ENCODE measurements at regions not wholly inside any gene's neighbourhood (a gene's known extent, or its start where the extent isn't known, plus 50 kb on each side); places are given as distances from the start of the nearest gene placed in this dataset.

- in situ Hi-C loops (cut with HindIII; ENCODE audit: low sequenced_read_pairs), result no loop called here
- DNase-seq (ENCODE audit: low spot score), result no peak
Observed at GRCh38 chr5:124279146-124279876, 467.1 kb downstream of the ZNF608 start.

DNA sequence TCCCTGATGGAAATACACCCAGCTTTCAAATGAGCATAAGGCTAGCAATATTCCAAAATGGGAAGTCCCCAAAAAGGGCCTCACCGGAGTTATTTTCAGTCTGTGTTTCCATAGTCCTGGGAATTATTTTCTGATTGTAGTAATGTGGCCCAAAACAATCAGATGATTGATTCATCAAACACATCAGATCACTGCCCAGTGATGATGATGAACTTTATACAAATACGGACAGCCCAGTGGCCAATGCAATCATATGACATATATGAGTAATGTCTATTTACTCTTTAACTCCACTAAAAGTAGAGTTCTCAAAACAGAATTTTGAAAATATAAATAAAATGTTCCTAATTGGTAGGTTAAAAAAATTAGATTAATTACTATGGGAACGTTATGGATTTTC is 467.8 kb downstream of the ZNF608 start:
- no peak for DNase-seq (ENCODE audit: low spot score)
- in situ Hi-C loops (cut with HindIII; ENCODE audit: low sequenced_read_pairs), result no loop called here

GRCh38 chr5:124277767-124278545 is 468.5 kb downstream of the ZNF608 start:
- no peak for DNase-seq (ENCODE audit: low spot score)
- in situ Hi-C loops (cut with HindIII; ENCODE audit: low sequenced_read_pairs), result no loop called here

- in situ Hi-C loops (cut with HindIII; ENCODE audit: low sequenced_read_pairs), result no loop called here
- no peak for DNase-seq (ENCODE audit: low spot score)
Observed at GRCh38 chr5:124276166-124276565, 470.3 kb downstream of the ZNF608 start.

DNA sequence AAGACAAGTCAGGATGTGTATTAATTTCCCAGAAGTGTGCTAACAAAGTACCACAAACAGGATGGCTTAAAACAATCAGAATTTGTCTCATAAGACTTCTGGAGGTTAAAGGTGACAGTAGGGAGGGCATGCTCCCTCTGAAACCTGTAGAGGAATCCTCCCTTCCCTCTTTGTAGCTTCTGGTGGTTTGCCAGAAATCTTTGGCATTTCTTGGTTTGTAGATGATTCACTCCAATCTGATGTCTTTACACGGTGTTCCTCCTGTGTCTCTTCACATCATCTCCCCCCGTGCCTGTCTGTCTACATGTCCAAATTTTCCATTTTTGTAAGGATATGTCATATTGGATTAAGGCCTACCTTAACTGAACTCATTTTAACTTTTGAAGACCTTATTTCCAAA is 471.5 kb downstream of the ZNF608 start:
- DNase-seq (ENCODE audit: low spot score), result no peak
- in situ Hi-C loops (cut with HindIII; ENCODE audit: low sequenced_read_pairs), result no loop called here

DNA sequence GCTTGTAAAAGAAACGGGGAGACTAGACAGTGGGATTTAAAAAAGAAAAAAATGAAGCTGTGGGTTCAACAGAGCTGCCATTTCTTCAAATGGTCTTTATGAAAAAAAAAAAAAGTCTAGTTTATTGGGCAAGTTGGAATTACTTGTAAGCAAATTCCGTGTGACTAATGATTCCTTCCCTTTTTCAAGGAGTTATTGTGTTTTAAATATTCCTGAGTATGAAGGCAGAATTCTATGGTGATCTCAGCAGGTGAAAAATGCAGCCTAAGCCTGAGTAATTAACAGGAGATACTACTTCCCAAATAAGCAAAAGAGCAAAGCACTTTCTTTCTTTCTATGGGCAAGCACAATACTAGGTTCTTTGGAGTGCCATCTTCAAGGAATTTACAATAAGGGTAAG is 481.9 kb downstream of the ZNF608 start:
- no peak for DNase-seq (ENCODE audit: low spot score)
- in situ Hi-C loops (cut with HindIII; ENCODE audit: low sequenced_read_pairs), result no loop called here

- no peak for DNase-seq (ENCODE audit: low spot score)
Observed at GRCh38 chr5:124263680-124264491, 482.6 kb downstream of the ZNF608 start.

GRCh38 chr5:124262991-124263571 is 483.4 kb downstream of the ZNF608 start:
- no peak for DNase-seq (ENCODE audit: low spot score)
- in situ Hi-C loops (cut with HindIII; ENCODE audit: low sequenced_read_pairs), result no loop called here

More at GRCh38 chr5:124263680-124264491, 482.6 kb downstream of the ZNF608 start:
- in situ Hi-C loops (cut with HindIII; ENCODE audit: low sequenced_read_pairs), result no loop called here

DNA sequence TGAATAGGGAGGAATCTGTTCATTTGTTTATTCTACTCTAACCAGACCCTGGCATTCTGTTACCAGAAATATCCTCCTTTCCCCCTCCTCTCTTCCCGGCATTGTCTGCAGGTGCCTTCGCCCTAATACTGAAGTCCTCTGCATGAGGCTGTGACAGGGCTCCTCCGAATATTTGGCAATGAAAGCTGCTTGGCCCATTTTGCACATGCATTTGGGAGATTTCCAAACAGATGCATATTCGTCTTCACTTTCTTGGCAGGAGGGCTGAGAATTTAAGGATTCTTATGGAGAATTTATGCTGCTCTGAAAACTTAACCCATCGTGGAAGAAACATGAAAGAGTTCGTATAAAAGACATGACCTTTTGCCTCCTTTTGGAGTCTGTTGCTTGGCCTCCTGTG is 484.0 kb downstream of the ZNF608 start:
- peak; percentile 3 for DNase-seq (ENCODE audit: low spot score)
- in situ Hi-C loops (cut with HindIII; ENCODE audit: low sequenced_read_pairs), result no loop called here

DNA sequence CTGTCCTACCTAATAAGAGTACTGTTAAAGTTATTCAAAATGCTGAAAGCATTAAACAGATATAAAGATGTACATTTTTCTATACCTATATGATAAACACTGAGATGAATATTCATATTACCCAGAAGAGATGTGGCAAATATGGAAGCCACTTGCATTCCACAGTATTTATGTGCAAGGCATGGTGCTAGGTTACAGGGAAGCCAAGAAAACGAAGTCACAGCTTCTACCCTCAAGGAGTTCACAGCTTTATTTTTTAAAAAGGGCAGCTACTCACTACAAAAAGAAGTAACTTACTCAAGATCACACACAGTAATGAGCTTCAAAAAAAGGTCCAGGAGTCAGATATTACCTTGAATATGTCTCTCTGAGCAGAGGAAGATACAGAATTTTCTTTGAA is 484.6 kb downstream of the ZNF608 start:
- in situ Hi-C loops (cut with HindIII; ENCODE audit: low sequenced_read_pairs), result no loop called here
- DNase-seq (ENCODE audit: low spot score), result no peak

DNA sequence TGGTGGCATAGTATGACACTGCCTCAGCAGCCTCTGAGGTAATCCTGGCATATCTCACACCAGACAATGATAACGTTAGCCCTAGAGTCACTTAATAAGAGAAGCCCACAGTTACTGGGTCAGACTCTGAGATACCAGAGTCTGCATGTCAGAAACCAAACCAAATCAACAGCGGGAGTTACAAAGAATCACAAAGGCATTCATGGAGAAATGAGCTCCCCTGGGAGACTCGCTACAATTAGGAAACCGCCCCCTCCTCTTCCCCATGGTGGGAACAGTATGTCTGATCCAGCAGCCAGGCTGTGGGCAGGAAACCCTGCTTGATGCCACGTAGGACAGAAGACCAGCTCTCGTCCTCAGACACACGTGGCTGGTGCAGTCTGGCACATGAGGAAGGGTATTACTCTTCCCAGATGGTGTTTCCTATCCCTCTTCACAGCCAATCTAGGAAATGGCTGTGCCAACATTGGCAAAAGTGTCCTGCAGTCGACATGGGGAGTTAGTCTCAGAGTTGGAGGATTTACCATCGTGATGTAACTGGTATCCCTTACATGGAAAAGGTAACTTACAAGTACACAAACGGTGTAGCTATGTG is 485.4 kb downstream of the ZNF608 start:
- in situ Hi-C loops (cut with HindIII; ENCODE audit: low sequenced_read_pairs), result no loop called here
- DNase-seq (ENCODE audit: low spot score), result peak; percentile 68

DNA sequence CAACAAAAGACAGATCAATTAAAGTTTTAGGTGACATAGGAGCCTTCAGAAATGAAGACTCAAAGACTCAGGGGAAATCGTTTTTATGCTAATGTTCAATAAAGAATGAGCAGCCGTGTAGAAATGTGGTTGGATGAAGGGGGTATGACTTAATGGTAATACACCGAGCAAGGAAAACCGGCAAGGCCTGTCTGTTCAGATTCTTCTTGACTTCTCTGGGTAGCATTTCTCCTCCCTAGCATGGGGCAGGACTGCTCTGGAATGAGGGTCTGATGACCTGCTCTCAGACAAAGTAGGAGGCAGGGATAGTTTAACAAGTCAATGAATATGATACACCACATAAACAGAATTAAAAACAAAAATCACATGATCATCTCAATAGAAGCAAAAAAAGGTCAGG is 487.4 kb downstream of the ZNF608 start:
- no peak for DNase-seq (ENCODE audit: low spot score)
- in situ Hi-C loops (cut with HindIII; ENCODE audit: low sequenced_read_pairs), result no loop called here

DNA sequence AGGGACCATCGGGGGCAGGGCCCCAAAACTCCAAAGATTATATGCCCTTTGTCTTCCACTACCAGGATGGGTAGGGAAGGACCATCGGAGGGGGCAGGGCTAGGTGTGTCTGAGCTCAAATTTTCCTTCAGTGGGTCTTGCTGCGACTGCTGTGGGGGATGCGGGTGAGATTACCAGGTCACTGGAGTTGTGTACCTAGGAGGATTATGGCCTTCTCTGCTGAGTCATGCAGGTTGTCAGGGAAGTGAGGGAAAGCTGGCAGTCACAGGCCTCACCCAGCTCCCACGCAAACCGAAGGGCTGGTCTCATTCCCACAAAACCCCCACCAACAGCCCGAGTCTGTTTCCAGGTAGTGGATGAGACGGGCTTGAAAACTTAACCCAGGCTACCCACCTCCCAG is 489.4 kb downstream of the ZNF608 start:
- in situ Hi-C loops (cut with HindIII; ENCODE audit: low sequenced_read_pairs), result no loop called here
- DNase-seq (ENCODE audit: low spot score), result no peak

DNA sequence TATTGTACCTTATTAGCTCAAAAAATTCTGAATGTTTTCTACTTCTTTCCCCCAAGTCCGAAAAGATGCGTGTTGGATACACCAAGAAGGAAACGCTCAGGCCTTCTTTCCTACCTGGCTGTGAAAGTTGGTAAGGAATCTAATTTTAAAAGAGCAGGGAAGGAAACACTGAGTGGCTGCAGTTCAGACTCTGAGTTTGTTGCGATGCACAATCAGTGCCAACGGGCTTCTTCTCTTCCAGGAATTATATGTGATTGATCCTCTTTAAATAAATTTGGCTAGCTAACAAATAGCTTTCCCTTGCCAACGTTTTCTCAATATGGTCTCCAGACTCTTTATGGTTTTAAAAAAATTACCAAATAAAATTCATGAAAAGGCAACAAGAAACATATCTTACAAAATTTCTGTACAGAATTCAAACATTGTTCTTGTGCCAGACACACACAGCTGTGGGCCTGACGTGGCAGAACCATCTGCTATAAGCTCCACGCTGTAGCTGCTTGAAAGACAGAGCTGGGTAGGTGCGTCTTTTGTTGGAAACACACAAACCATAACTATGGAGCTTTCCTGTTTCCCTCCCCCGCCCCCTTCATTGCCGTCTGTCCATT is 493.1 kb downstream of the ZNF608 start:
- DNase-seq (ENCODE audit: low spot score), result no peak
- in situ Hi-C loops (cut with HindIII; ENCODE audit: low sequenced_read_pairs), result no loop called here

DNA sequence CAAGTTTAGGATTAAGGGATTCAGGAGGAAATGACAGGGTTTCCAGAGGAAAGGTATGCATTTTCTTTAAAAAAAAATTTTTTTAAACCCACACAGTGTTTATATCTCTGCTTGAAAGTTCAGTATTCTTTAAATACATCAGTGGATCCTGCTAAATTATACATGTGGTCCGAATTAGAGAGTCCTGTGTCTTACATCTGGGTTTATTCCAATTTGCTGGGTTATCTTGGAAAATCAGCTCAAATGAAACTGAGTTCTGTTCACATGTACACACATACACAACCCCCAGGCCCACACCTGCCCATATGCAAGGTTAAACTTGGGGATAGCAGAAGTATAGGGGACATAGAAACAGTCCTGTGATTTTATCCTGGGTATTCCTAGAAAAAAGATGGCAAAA is 493.7 kb downstream of the ZNF608 start:
- DNase-seq (ENCODE audit: low spot score), result no peak
- in situ Hi-C loops (cut with HindIII; ENCODE audit: low sequenced_read_pairs), result no loop called here

GRCh38 chr5:124252191-124252638 is 494.2 kb downstream of the ZNF608 start:
- no peak for DNase-seq (ENCODE audit: low spot score)
- in situ Hi-C loops (cut with HindIII; ENCODE audit: low sequenced_read_pairs), result no loop called here

DNA sequence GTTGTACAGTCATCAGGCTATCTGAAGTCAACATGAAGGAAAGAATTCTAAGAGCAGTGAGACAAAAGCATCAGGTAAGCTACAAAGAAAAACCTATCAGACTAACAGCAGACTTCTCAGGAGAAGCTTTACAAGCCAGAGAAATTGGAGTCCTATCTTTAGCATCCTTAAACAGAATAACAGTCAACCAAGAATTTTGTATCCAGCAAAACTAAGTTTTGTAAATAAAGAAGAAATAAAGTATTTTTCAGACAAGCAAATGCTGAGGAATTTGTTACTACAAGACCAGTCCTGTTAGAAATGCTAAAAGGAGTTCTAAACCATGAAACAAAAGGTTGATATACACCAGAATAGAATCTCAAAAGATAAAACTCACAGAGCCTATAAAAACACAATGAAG is 501.2 kb downstream of the ZNF608 start:
- in situ Hi-C loops (cut with HindIII; ENCODE audit: low sequenced_read_pairs), result no loop called here
- no peak for DNase-seq (ENCODE audit: low spot score)

GRCh38 chr5:124240732-124241131 is 505.7 kb downstream of the ZNF608 start:
- in situ Hi-C loops (cut with HindIII; ENCODE audit: low sequenced_read_pairs), result no loop called here
- no peak for DNase-seq (ENCODE audit: low spot score)

DNA sequence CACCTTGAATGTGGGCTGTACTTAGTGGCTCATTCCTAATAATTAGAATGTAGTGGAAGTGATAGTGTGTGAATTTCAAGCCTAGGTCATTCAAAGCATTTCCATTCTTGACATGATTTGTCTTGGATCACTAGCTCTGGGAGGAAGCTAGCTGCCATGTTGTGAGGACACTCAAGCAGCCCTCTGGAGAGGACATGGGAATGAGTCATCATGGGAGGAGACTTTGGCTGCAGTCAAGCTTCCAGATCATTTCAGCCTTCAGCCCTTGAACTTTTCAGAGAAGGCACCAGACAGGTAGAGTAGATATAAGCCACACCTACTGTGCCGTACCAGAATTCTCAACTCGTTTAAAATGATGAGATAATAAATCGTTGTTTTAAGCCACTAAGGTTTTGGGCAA is 506.9 kb downstream of the ZNF608 start:
- no peak for DNase-seq (ENCODE audit: low spot score)
- in situ Hi-C loops (cut with HindIII; ENCODE audit: low sequenced_read_pairs), result no loop called here
